SJCRH30 (cell line): ENCODE measurements at regions not wholly inside any gene's neighbourhood (a gene's known extent, or its start where the extent isn't known, plus 50 kb on each side); places are given as distances from the start of the nearest gene placed in this dataset.
"Not testable (repeated sequence)": the region's sequence is repeated elsewhere in the genome, so short reads cannot be mapped to it uniquely, and the experiment has no call there.

Source experiments
- DNase-seq, 2 experiments: peaks; one replicate each; pipeline ENCODE4 v3.0.0-alpha.2; 2015 to 2020
- H3K27ac ChIP-seq: fragments of 250-450 bp; sonication (Bioruptor Pico); 2 replicates; pipeline ENCODE4 v1.5.1; 2020; ENCODE audit warnings: mild to moderate bottlenecking, moderate library complexity
- H3K27me3 ChIP-seq: fragments of 250-450 bp; sonication (Bioruptor Pico); 2 replicates; pipeline ENCODE4 v1.5.1; 2020; ENCODE audit warnings: mild to moderate bottlenecking, moderate library complexity
- H3K36me3 ChIP-seq: fragments of 250-450 bp; sonication (Bioruptor Pico); 2 replicates; pipeline ENCODE4 v1.5.1; 2020; ENCODE audit warnings: mild to moderate bottlenecking, moderate library complexity
- H3K4me1 ChIP-seq: fragments of 250-450 bp; sonication (Bioruptor Pico); 2 replicates; pipeline ENCODE4 v1.5.1; 2020; ENCODE audit warnings: mild to moderate bottlenecking, moderate library complexity
- H3K4me3 ChIP-seq: fragments of 250-450 bp; sonication (Bioruptor Pico); 2 replicates; pipeline ENCODE4 v1.5.1; 2020; ENCODE audit warnings: mild to moderate bottlenecking, moderate library complexity
- H3K9me3 ChIP-seq: fragments of 250-450 bp; sonication (Bioruptor Pico); replicated peaks from 2 replicates; pipeline ENCODE4 v1.5.1; 2020; ENCODE audit warnings: mild to moderate bottlenecking, moderate library complexity

DNA sequence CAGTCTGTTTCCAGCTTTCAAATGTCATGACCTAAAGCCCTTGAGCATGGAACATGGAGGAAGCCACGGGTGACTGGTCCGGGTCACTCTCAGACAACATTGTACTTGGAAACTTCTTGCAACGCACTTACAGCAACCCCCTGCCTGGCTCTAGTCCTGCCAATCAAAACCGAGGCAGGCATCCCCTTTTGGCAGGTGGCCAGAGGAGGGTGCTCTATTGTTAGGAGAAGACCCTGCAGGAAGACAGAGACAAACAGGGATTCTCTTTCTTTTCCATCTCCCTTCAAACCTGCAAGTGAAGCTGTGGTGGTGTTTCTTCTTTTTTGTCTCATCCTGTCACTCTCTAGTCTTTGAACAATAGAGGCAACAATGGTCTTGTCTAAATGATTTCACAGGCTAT, 667.2 kb downstream of the ZEB2 start:
- no peak overlapping the region for H3K27ac ChIP-seq
- no peak overlapping the region for H3K4me3 ChIP-seq
- H3K9me3 ChIP-seq, result no peaks in the 10 kb centered on the region
- no peaks in the 10 kb centered on the region for H3K27me3 ChIP-seq
- no peaks in the 10 kb centered on the region for H3K4me1 ChIP-seq
- H3K36me3 ChIP-seq, result no peaks in the 10 kb centered on the region
- DNase-seq, result no peak

GRCh38 chr2:143850084-143850483, 669.8 kb downstream of the ZEB2 start:
- Histone ChIP-seq H3K27me3 (no peaks in the 10 kb centered on the region), H3K4me3 (no peak overlapping the region), H3K27ac (no peak overlapping the region), H3K9me3 (no peaks in the 10 kb centered on the region), H3K36me3 (no peaks in the 10 kb centered on the region), H3K4me1 (no peaks in the 10 kb centered on the region)
- no peak for DNase-seq

- Histone ChIP-seq H3K27ac (no peak overlapping the region), H3K4me3 (no peak overlapping the region), H3K27me3 (no peaks in the 10 kb centered on the region), H3K36me3 (no peaks in the 10 kb centered on the region), H3K9me3 (no peaks in the 10 kb centered on the region), H3K4me1 (no peaks in the 10 kb centered on the region)
- no peak for DNase-seq
These were observed 672.7 kb downstream of the ZEB2 start for GRCh38 chr2:143847257-143847656.

DNA sequence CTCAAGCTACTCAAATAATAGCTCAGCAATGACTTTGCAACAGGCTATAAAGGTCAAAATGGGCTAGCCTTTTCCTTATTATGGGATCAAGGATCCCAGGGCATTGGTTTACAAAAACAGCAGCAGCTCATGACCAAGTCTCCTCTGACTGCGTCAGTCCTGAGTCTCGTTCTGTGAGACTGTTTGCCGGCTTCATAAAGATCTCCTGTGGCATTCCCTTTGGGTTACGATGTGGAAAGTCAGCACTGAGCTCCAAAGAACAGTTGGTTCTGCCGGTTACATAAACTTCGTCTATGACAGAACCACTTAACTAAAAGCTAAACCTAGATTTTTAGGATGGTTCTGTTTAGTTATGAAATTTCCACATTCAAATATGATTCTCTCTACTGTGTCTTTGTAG, 674.9 kb downstream of the ZEB2 start:
- Histone ChIP-seq H3K36me3 (no peaks in the 10 kb centered on the region), H3K27ac (no peak overlapping the region), H3K4me1 (no peaks in the 10 kb centered on the region), H3K4me3 (no peak overlapping the region), H3K27me3 (no peaks in the 10 kb centered on the region), H3K9me3 (no peaks in the 10 kb centered on the region)
- no peak for DNase-seq

DNA sequence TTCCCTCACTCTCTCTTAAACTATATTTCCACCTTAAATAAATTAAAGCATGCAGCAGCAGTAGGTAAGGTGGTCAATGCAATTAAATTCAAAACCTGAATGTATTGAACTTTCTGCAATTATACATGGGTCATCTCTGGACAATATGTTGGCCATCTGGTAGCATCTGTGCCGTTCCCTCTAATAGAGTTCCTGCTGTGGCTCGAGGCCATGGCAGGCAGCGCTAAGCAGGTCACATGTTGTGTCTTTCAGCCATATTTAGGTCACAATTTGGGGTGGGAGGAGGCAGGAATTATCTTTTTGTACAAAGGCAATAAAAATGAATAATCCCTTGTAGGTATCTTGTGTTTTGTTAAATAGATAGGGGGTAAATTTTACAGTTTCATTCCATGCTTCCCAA, 676.2 kb downstream of the ZEB2 start:
- no peak overlapping the region for H3K4me3 ChIP-seq
- H3K9me3 ChIP-seq, result no peaks in the 10 kb centered on the region
- DNase-seq, result no peak
- H3K36me3 ChIP-seq, result no peaks in the 10 kb centered on the region
- no peaks in the 10 kb centered on the region for H3K4me1 ChIP-seq
- no peak overlapping the region for H3K27ac ChIP-seq
- H3K27me3 ChIP-seq, result no peaks in the 10 kb centered on the region

DNA sequence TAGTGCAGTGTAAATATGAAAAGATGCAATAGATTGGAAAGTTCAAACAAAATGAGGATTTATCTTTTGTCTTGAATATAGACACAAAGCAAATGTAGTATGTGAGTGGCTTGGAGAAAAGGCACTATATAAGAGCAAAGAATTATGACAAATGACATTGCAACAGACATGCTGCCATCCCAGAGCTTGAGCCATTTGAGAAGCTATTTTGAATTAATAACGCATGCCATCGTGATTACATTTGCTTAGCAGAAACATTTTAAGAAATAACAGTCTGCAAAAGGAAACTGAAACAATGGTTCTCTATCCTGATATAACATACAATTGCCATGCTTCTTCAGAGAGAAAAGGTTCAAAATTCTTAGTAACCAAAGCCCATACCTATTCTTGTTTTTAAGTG, 677.1 kb downstream of the ZEB2 start:
- Histone ChIP-seq H3K27me3 (no peaks in the 10 kb centered on the region), H3K9me3 (no peaks in the 10 kb centered on the region), H3K27ac (no peak overlapping the region), H3K4me3 (no peak overlapping the region), H3K36me3 (no peaks in the 10 kb centered on the region), H3K4me1 (no peaks in the 10 kb centered on the region)
- no peak for DNase-seq

DNA sequence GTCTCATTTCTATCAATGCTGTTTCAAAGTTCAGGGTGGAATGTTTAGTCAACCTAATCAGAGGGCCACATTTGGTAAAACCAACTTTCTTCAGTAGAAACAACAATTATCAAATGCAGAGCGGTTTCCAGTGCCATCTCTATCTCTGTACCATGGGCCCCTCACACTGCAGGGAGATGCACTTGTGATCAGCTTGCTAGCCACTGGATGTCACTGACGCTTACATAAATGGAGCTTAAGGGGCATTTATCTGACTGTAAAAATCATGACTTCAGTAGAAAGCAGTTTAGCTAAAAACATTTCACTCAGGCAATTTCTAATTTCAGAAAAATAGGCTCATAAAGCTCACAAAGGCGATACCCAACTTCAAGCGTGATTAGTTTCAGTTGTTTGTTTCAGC, 678.0 kb downstream of the ZEB2 start:
- Histone ChIP-seq H3K36me3 (no peaks in the 10 kb centered on the region), H3K27ac (no peak overlapping the region), H3K27me3 (no peaks in the 10 kb centered on the region), H3K9me3 (no peaks in the 10 kb centered on the region), H3K4me1 (no peaks in the 10 kb centered on the region), H3K4me3 (no peak overlapping the region)
- DNase-seq, result no peak

GRCh38 chr2:143840601-143841000, 679.3 kb downstream of the ZEB2 start:
- no peaks in the 10 kb centered on the region for H3K36me3 ChIP-seq
- H3K4me3 ChIP-seq, result no peak overlapping the region
- DNase-seq, result no peak
- no peak overlapping the region for H3K27ac ChIP-seq
- no peaks in the 10 kb centered on the region for H3K9me3 ChIP-seq
- no peaks in the 10 kb centered on the region for H3K4me1 ChIP-seq
- no peaks in the 10 kb centered on the region for H3K27me3 ChIP-seq

GRCh38 chr2:143840194-143840593, 679.7 kb downstream of the ZEB2 start:
- Histone ChIP-seq H3K4me3 (no peak overlapping the region), H3K27me3 (no peaks in the 10 kb centered on the region), H3K36me3 (no peaks in the 10 kb centered on the region), H3K9me3 (no peaks in the 10 kb centered on the region), H3K27ac (no peak overlapping the region), H3K4me1 (no peaks in the 10 kb centered on the region)
- no peak for DNase-seq

DNA sequence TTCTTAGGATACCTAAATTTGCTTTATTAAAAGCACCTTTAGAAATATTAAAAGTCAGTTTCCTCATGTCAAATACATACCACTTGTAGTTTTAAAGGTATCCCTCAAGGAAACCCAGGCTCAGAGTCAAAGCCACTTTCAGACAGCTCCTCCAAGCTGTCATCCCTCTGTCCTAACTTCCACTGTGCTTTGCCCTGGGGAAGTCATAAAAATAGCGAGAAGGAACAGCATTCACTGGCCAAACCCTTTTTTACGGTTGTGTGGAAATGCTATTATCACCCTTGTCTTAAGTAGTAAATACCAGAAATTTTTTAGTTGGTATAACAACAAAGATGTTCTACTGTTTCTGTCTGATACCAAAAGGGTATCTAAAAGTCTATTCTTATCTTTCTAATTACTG, 680.5 kb downstream of the ZEB2 start:
- Histone ChIP-seq H3K4me3 (no peak overlapping the region), H3K27me3 (no peaks in the 10 kb centered on the region), H3K27ac (no peak overlapping the region), H3K4me1 (no peaks in the 10 kb centered on the region), H3K36me3 (no peaks in the 10 kb centered on the region), H3K9me3 (no peaks in the 10 kb centered on the region)
- no peak for DNase-seq

- H3K4me3 ChIP-seq, H3K9me3 ChIP-seq, DNase-seq, H3K36me3 ChIP-seq, H3K27ac ChIP-seq, H3K27me3 ChIP-seq, H3K4me1 ChIP-seq: not testable (repeated sequence)
These were observed 682.9 kb downstream of the ZEB2 start for GRCh38 chr2:143837055-143837454.

GRCh38 chr2:143835481-143835880, 684.4 kb downstream of the ZEB2 start:
- no peaks in the 10 kb centered on the region for H3K36me3 ChIP-seq
- no peaks in the 10 kb centered on the region for H3K9me3 ChIP-seq
- no peaks in the 10 kb centered on the region for H3K4me1 ChIP-seq
- no peak for DNase-seq
- H3K27ac ChIP-seq, result no peak overlapping the region
- H3K4me3 ChIP-seq, result no peak overlapping the region
- no peaks in the 10 kb centered on the region for H3K27me3 ChIP-seq

DNA sequence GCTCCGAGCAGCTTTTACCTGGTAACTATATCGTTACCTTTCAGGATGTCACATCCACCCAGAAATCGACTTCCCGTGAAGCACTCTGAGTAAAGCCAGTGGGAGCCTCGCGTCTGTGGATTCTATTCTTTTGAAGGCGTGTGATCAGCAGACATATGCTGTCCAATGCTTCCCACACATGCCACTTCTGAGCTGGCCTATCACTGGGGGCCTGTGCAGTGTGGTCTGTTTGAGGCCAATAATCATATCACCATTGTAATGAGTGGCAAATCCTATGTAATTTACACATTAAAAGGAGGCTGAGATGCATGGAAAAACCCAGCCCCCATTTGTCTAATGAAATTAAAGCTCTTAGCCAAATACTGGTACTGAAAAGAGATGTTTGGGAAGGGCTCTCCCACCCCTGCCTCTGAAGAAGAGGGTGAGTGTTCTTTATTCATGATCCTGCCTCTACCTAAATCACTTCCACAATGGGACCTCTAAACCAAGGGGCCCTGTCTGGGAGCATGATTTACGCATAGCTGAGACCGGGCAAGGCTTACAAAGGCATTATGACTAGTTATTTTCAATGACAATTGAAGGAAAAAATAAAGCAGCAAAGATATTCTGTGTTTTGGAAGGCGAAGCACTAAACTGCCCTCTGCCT, 686.8 kb downstream of the ZEB2 start:
- Histone ChIP-seq H3K9me3 (no peaks in the 10 kb centered on the region), H3K4me3 (no peak overlapping the region), H3K4me1 (peaks cover 15% of the 10 kb centered on the region), H3K27me3 (no peaks in the 10 kb centered on the region), H3K36me3 (no peaks in the 10 kb centered on the region), H3K27ac (no peak overlapping the region)
- no peak for DNase-seq

- Histone ChIP-seq H3K4me3 (no peak overlapping the region), H3K27ac (no peak overlapping the region), H3K4me1 (peaks cover 19% of the 10 kb centered on the region), H3K36me3 (no peaks in the 10 kb centered on the region), H3K9me3 (no peaks in the 10 kb centered on the region), H3K27me3 (no peaks in the 10 kb centered on the region)
- DNase-seq, result no peak
These were observed 689.4 kb downstream of the ZEB2 start for GRCh38 chr2:143830476-143830875.

- H3K27ac ChIP-seq, result no peak overlapping the region
- H3K9me3 ChIP-seq, result no peaks in the 10 kb centered on the region
- peak; percentile 19 to 53 for DNase-seq
- H3K27me3 ChIP-seq, result no peaks in the 10 kb centered on the region
- H3K36me3 ChIP-seq, result no peaks in the 10 kb centered on the region
- peaks cover 35% of the 10 kb centered on the region for H3K4me1 ChIP-seq
- no peak overlapping the region for H3K4me3 ChIP-seq
These were observed 691.0 kb downstream of the ZEB2 start for GRCh38 chr2:143828763-143829537.

- no peak overlapping the region for H3K4me3 ChIP-seq
- DNase-seq, result peak; percentile 75 to 80
- H3K4me1 ChIP-seq, result peaks cover 49% of the 10 kb centered on the region
- peak overlapping the region; percentile 90 for H3K27ac ChIP-seq
- no peaks in the 10 kb centered on the region for H3K36me3 ChIP-seq
- no peaks in the 10 kb centered on the region for H3K27me3 ChIP-seq
- no peaks in the 10 kb centered on the region for H3K9me3 ChIP-seq
These were observed 695.1 kb downstream of the ZEB2 start for GRCh38 chr2:143824791-143825190.
